ENCODE measurements at regions not wholly inside any gene's neighbourhood (a gene's known extent, or its start where the extent isn't known, plus 50 kb on each side); places are given as distances from the start of the nearest gene placed in this dataset.

DNA sequence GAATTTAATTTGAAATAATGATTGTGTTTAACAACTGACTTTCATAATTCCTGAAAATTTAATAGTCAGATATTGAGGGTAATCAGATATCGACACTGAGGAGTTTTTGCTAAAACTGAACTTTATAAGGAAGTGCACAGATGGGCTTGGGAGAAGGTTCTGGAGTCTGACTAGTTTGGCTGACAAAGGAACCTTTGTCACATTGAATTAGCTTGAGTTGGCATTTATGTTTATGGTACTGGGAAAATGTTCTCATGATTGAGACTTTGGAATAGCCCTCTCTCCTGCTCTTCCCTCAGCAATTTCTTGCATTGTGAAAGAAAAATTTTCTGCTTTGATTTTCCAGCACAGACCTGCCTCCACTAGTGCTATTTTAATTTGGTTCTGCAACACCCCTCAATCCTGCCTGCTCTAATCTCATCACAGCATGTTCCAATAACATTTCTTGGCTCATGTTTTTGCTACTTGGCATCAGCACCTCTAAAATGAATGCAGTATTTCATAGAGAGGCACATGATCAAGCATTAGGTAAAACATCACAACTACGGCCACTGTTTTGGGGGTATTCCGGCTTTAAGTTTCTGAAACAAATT, 133.9 kb upstream of the FSHR start:
- Histone ChIP-seq H3K9ac (ENCODE audit: insufficient read length) (no peak overlapping the region), H3K27ac (no peak overlapping the region), H3K9me3 (ENCODE audit: low read depth, low read length) (no peaks in the 10 kb centered on the region), H3K4me3 (no peak overlapping the region), H3K36me3 (ENCODE audit: insufficient read depth, low read length) (no peaks in the 10 kb centered on the region)
- no peak for TF ChIP-seq POLR2AphosphoS5 (IDR thresholded peaks at IDR 0.05; ENCODE audit: borderline replicate concordance, low read depth, low read length)
- DNase-seq (ENCODE audit: low read depth, low spot score): no peak

DNA sequence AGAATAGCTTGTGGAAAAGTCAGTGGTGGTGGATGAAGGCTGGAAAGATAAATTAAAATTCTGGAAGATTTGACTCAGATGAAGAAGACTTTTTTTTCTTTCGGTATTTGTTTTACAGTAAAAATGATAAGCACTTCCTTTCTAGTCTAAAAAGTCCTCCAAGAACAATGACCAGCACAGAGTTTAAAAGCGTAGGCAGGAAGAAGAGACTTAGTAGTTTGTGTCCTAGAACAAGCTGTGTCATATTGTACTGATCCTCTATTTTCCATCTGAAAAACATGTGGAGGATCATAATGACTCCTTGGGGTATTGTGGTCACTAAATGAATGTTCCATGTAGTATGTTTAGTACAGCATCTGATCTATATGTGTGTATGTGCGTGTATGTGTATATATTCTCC, 132.4 kb upstream of the FSHR start:
- H3K9me3 ChIP-seq (ENCODE audit: low read depth, low read length): no peaks in the 10 kb centered on the region
- no peak overlapping the region for H3K4me3 ChIP-seq
- no peaks in the 10 kb centered on the region for H3K36me3 ChIP-seq (ENCODE audit: insufficient read depth, low read length)
- no peak overlapping the region for H3K27ac ChIP-seq
- no peak for DNase-seq (ENCODE audit: low read depth, low spot score)
- no peak overlapping the region for H3K9ac ChIP-seq (ENCODE audit: insufficient read length)
- TF ChIP-seq EZH2 (IDR thresholded peaks at IDR 0.05) (no peak), FOXP2 (optimal IDR thresholded peaks at IDR 0.05; ENCODE audit: control extremely low read depth, extremely low read length, insufficient read depth) (no peak), POLR2AphosphoS5 (IDR thresholded peaks at IDR 0.05; ENCODE audit: borderline replicate concordance, low read depth, low read length) (no peak)

- Histone ChIP-seq H3K9ac (ENCODE audit: insufficient read length) (no peak overlapping the region), H3K36me3 (ENCODE audit: insufficient read depth, low read length) (no peaks in the 10 kb centered on the region), H3K4me3 (no peak overlapping the region), H3K9me3 (ENCODE audit: low read depth, low read length) (no peaks in the 10 kb centered on the region), H3K27ac (no peak overlapping the region)
- TF ChIP-seq POLR2AphosphoS5 (IDR thresholded peaks at IDR 0.05; ENCODE audit: borderline replicate concordance, low read depth, low read length) (no peak), EZH2 (IDR thresholded peaks at IDR 0.05) (no peak), FOXP2 (optimal IDR thresholded peaks at IDR 0.05; ENCODE audit: control extremely low read depth, extremely low read length, insufficient read depth) (no peak)
- DNase-seq (ENCODE audit: low read depth, low spot score): no peak
These were observed 131.7 kb upstream of the FSHR start for GRCh38 chr2:49286045-49286444.

- TF ChIP-seq FOXP2 (optimal IDR thresholded peaks at IDR 0.05; ENCODE audit: control extremely low read depth, extremely low read length, insufficient read depth) (no peak), EZH2 (IDR thresholded peaks at IDR 0.05) (no peak), POLR2AphosphoS5 (IDR thresholded peaks at IDR 0.05; ENCODE audit: borderline replicate concordance, low read depth, low read length) (no peak)
These were observed 124.2 kb upstream of the FSHR start for GRCh38 chr2:49278561-49278960.

GRCh38 chr2:49278141-49278540, 123.8 kb upstream of the FSHR start:
- Histone ChIP-seq H3K36me3 (ENCODE audit: insufficient read depth, low read length) (no peaks in the 10 kb centered on the region), H3K9ac (ENCODE audit: insufficient read length) (no peak overlapping the region), H3K4me3 (no peak overlapping the region), H3K27ac (no peak overlapping the region), H3K9me3 (ENCODE audit: low read depth, low read length) (no peaks in the 10 kb centered on the region)
- TF ChIP-seq POLR2AphosphoS5 (IDR thresholded peaks at IDR 0.05; ENCODE audit: borderline replicate concordance, low read depth, low read length) (no peak), EZH2 (IDR thresholded peaks at IDR 0.05) (no peak), FOXP2 (optimal IDR thresholded peaks at IDR 0.05; ENCODE audit: control extremely low read depth, extremely low read length, insufficient read depth) (no peak)
- DNase-seq (ENCODE audit: low read depth, low spot score): no peak

More at GRCh38 chr2:49278561-49278960, 124.2 kb upstream of the FSHR start:
- H3K27ac ChIP-seq: no peak overlapping the region
- H3K4me3 ChIP-seq: no peak overlapping the region
- no peaks in the 10 kb centered on the region for H3K36me3 ChIP-seq (ENCODE audit: insufficient read depth, low read length)
- DNase-seq (ENCODE audit: low read depth, low spot score): no peak
- H3K9me3 ChIP-seq (ENCODE audit: low read depth, low read length): no peaks in the 10 kb centered on the region
- no peak overlapping the region for H3K9ac ChIP-seq (ENCODE audit: insufficient read length)

DNA sequence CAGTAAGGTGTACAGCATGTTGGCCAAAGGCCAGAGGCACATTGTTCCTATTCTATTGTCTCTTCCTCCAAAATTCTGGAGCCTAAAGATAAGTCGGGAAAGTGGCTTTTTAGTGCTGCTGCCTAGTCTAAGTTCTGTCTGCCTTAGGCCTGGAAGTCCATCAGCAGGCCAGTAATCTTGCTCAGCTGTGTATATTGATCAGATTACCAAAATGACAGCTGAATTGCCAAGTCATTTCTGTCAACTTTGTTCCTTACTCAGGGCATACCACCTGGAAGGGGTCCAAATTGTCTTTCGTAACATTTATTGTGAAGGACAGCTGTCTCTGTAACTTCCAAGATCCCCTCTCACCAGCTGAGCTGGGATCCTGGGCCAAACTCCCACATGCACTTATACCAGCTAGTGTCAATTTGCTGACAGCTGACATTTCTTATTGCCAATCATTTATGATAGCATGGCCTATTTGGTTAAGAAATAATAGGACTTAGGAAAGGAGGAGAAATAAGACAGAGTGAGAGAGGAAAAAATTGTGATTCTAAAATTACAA, 116.8 kb upstream of the FSHR start:
- TF ChIP-seq FOXP2 (optimal IDR thresholded peaks at IDR 0.05; ENCODE audit: control extremely low read depth, extremely low read length, insufficient read depth) (no peak), POLR2AphosphoS5 (IDR thresholded peaks at IDR 0.05; ENCODE audit: borderline replicate concordance, low read depth, low read length) (no peak), EZH2 (IDR thresholded peaks at IDR 0.05) (no peak)
- Histone ChIP-seq H3K27ac (no peak overlapping the region), H3K4me3 (no peak overlapping the region), H3K36me3 (ENCODE audit: insufficient read depth, low read length) (no peaks in the 10 kb centered on the region), H3K9ac (ENCODE audit: insufficient read length) (no peak overlapping the region), H3K9me3 (ENCODE audit: low read depth, low read length) (no peaks in the 10 kb centered on the region)
- no peak for DNase-seq (ENCODE audit: low read depth, low spot score)

GRCh38 chr2:49270091-49270490, 115.8 kb upstream of the FSHR start:
- Histone ChIP-seq H3K9me3 (ENCODE audit: low read depth, low read length) (no peaks in the 10 kb centered on the region), H3K36me3 (ENCODE audit: insufficient read depth, low read length) (no peaks in the 10 kb centered on the region), H3K4me3 (no peak overlapping the region), H3K27ac (no peak overlapping the region), H3K9ac (ENCODE audit: insufficient read length) (no peak overlapping the region)
- TF ChIP-seq POLR2AphosphoS5 (IDR thresholded peaks at IDR 0.05; ENCODE audit: borderline replicate concordance, low read depth, low read length): no peak
- no peak for TF ChIP-seq EZH2 (IDR thresholded peaks at IDR 0.05)
- DNase-seq (ENCODE audit: low read depth, low spot score): no peak

- no peak overlapping the region for H3K9ac ChIP-seq (ENCODE audit: insufficient read length)
- H3K4me3 ChIP-seq: no peak overlapping the region
- DNase-seq (ENCODE audit: low read depth, low spot score): no peak
- H3K36me3 ChIP-seq (ENCODE audit: insufficient read depth, low read length): no peaks in the 10 kb centered on the region
- TF ChIP-seq EZH2 (IDR thresholded peaks at IDR 0.05): no peak
- no peak for TF ChIP-seq POLR2AphosphoS5 (IDR thresholded peaks at IDR 0.05; ENCODE audit: borderline replicate concordance, low read depth, low read length)
- TF ChIP-seq FOXP2 (optimal IDR thresholded peaks at IDR 0.05; ENCODE audit: control extremely low read depth, extremely low read length, insufficient read depth): no peak
- no peak overlapping the region for H3K27ac ChIP-seq
- no peaks in the 10 kb centered on the region for H3K9me3 ChIP-seq (ENCODE audit: low read depth, low read length)
These were observed 111.2 kb upstream of the FSHR start for GRCh38 chr2:49265471-49265870.

Measured in SK-N-MC (cell line).